CD14-positive monocyte (primary cell): ENCODE measurements at regions not wholly inside any gene's neighbourhood (a gene's known extent, or its start where the extent isn't known, plus 50 kb on each side); places are given as distances from the start of the nearest gene placed in this dataset.
A peak's percentile ranks its signal among the peaks of the same experiment; 100 is the strongest.

Experiments used
- DNase-seq, 3 donors: peaks; one replicate each; pipeline ENCODE4 v3.0.0-alpha.2; 2011 to 2022
- H2AFZ ChIP-seq: 2 replicates; pipeline ENCODE4 v1.6.0; 2012; ENCODE audit warnings: mild to moderate bottlenecking, low read depth, low read length, inconsistent platforms; ENCODE audit not compliant: insufficient read depth, poor library complexity, severe bottlenecking
- H3K27ac ChIP-seq, 2 donors: 1 replicate in 1 of 2; 2 replicates in 1 of 2; pipeline ENCODE4 v1.5.1; 2012 to 2013; ENCODE audit warnings: low read length in 2 of 2, control low read depth in 1 of 2, inconsistent platforms in 1 of 2, low read depth in 1 of 2, mild to moderate bottlenecking in 1 of 2
- H3K27me3 ChIP-seq, 2 donors: one replicate each; pipeline versions ENCODE4 v1.6.0 to v1.6.1; 2011 to 2013; ENCODE audit warnings: low read length in 2 of 2; ENCODE audit not compliant: control insufficient read depth in 2 of 2, insufficient read depth in 2 of 2
- H3K36me3 ChIP-seq, 2 donors: replicated peaks in 1 of 2; 1 replicate in 1 of 2; 2 replicates in 1 of 2; pipeline versions ENCODE4 v1.5.1 to v1.6.1; 2012 to 2013; ENCODE audit warnings: low read length in 2 of 2, control low read depth in 1 of 2, inconsistent platforms in 1 of 2, mild to moderate bottlenecking in 1 of 2; ENCODE audit not compliant: insufficient read depth in 2 of 2, control insufficient read depth in 1 of 2
- H3K4me1 ChIP-seq, 2 donors: 1 replicate in 1 of 2; 2 replicates in 1 of 2; pipeline versions ENCODE4 v1.5.1 to v1.6.1; 2012 to 2013; ENCODE audit warnings: low read length in 2 of 2, control low read depth in 1 of 2, inconsistent platforms in 1 of 2, mild to moderate bottlenecking in 1 of 2, moderate library complexity in 1 of 2; ENCODE audit not compliant: insufficient read depth in 2 of 2, control insufficient read depth in 1 of 2
- H3K4me2 ChIP-seq: replicated peaks from 2 replicates; pipeline ENCODE3; 2012; ENCODE audit warnings: low read length, moderate library complexity, mild to moderate bottlenecking; ENCODE audit not compliant: poor library complexity, severe bottlenecking; ENCODE audit errors: extremely low read depth
- H3K4me3 ChIP-seq, 3 experiments: fragments of 200-600 bp in 1 of 3; sonication (generic) in 1 of 3; replicated peaks in 1 of 3; 1 replicate in 2 of 3; 2 replicates in 1 of 3; pipeline ENCODE4 v1.5.1; 2011 to 2013; ENCODE audit warnings: low read length in 3 of 3, mild to moderate bottlenecking in 3 of 3, control low read depth in 2 of 3, low read depth in 2 of 3, inconsistent platforms in 1 of 3, moderate library complexity in 1 of 3
- H3K79me2 ChIP-seq: 2 replicates; pipeline ENCODE4 v1.6.0; 2012; ENCODE audit warnings: mild to moderate bottlenecking, control low read depth, inconsistent platforms, low read length, moderate library complexity; ENCODE audit not compliant: insufficient read depth
- H3K9ac ChIP-seq: 2 replicates; pipeline ENCODE4 v1.6.0; 2017; ENCODE audit warnings: low read length, mild to moderate bottlenecking; ENCODE audit not compliant: insufficient read depth, poor library complexity, severe bottlenecking
- H3K9me3 ChIP-seq, 2 donors: replicated peaks in 1 of 2; 1 replicate in 1 of 2; 2 replicates in 1 of 2; pipeline versions ENCODE4 v1.5.1 to v1.6.1; 2012 to 2013; ENCODE audit warnings: low read length in 2 of 2, control low read depth in 1 of 2; ENCODE audit not compliant: control insufficient read depth in 1 of 2, insufficient read depth in 1 of 2
- H4K20me1 ChIP-seq: 2 replicates; pipeline ENCODE4 v1.6.0; 2012; ENCODE audit warnings: mild to moderate bottlenecking, low read length, control low read depth, moderate library complexity; ENCODE audit not compliant: insufficient read depth
- H3K27ac Mint-ChIP-seq, 7 donors: one replicate each; pipeline ENCODE4 v1.8.0; 2020; ENCODE audit warnings: mild to moderate bottlenecking in 7 of 7, mixed read lengths in 7 of 7, moderate library complexity in 6 of 7, inconsistent platforms in 2 of 7
- H3K27me3 Mint-ChIP-seq, 3 donors: one replicate each; pipeline ENCODE4 v1.8.0; 2021 to 2022; ENCODE audit warnings: low read depth in 3 of 3, mild to moderate bottlenecking in 3 of 3, mixed read lengths in 3 of 3, moderate library complexity in 3 of 3, inconsistent platforms in 1 of 3
- H3K36me3 Mint-ChIP-seq, 2 donors: one replicate each; pipeline ENCODE4 v1.8.0; 2020; ENCODE audit warnings: mixed read lengths in 2 of 2, inconsistent platforms in 1 of 2, mild to moderate bottlenecking in 1 of 2
- H3K4me1 Mint-ChIP-seq: one replicate; pipeline ENCODE4 v1.8.0; 2020; ENCODE audit warnings: mild to moderate bottlenecking, mixed read lengths
- H3K4me3 Mint-ChIP-seq, 2 donors: one replicate each; pipeline ENCODE4 v1.8.0; 2020; ENCODE audit warnings: mild to moderate bottlenecking in 2 of 2, mixed read lengths in 2 of 2, moderate library complexity in 1 of 2
- H3K9me3 Mint-ChIP-seq, 7 donors: one replicate each; pipeline ENCODE4 v1.8.0; 2020 to 2022; ENCODE audit warnings: mixed read lengths in 7 of 7, mild to moderate bottlenecking in 6 of 7, moderate library complexity in 6 of 7, inconsistent platforms in 2 of 7
- CTCF ChIP-seq: fragments of 200-600 bp; IDR thresholded peaks from one replicate; pipeline ENCODE4 v1.8.0; 2022; ENCODE audit warnings: antibody characterized with exemption, mild to moderate bottlenecking
- WGBS: methylation state at CpG from one replicate; pipeline ENCODE4 v1.1.5; 2013; ENCODE audit warnings: missing lambda C conversion rate; ENCODE audit not compliant: insufficient coverage; 5-methylcytosine and 5-hydroxymethylcytosine counted together
- intact Hi-C, 2 donors: fragments of 100-400 bp; cut with micrococcal nuclease; formaldehyde crosslinking; loops; one replicate each; pipeline versions ENCODE4 v1.15.0 to v1.15.1; 2023

GRCh38 chr22:25350551-25350971 is 131.1 kb downstream of the CRYBB2 start:
- no peak overlapping the region for H3K4me3 Mint-ChIP-seq
- no peak for DNase-seq
- TF ChIP-seq CTCF, result no peak
- Histone ChIP-seq H3K4me3 (no peak overlapping the region), H3K4me1 (no peaks in the 10 kb centered on the region), H3K9ac (no peak overlapping the region), H3K27ac (no peak overlapping the region), H2AFZ (no peak overlapping the region), H3K4me2 (no peak overlapping the region), H3K9me3 (no peaks in the 10 kb centered on the region), H3K79me2 (no peaks in the 10 kb centered on the region), H3K36me3 (peaks cover 54 to 88% of the 10 kb centered on the region in 2 donors), H3K27me3 (no peaks in the 10 kb centered on the region), H4K20me1 (no peaks in the 10 kb centered on the region)
- intact Hi-C loops, result no loop called here
- H3K36me3 Mint-ChIP-seq, result peaks cover 67 to 85% of the 10 kb centered on the region in 2 donors
- no peak overlapping the region for H3K27ac Mint-ChIP-seq
- H3K27me3 Mint-ChIP-seq, result peaks cover 0 to 2% (median 0%) of the 10 kb centered on the region in 3 donors
- H3K9me3 Mint-ChIP-seq, result peaks cover 0 to 5% (median 1%) of the 10 kb centered on the region in 7 donors
- H3K4me1 Mint-ChIP-seq, result no peaks in the 10 kb centered on the region
- 95% methylated on average over 25 of the region's 26 CpGs for WGBS

- DNase-seq, result no peak
- Histone ChIP-seq H3K79me2 (no peaks in the 10 kb centered on the region), H3K9ac (no peak overlapping the region), H3K4me1 (no peaks in the 10 kb centered on the region), H3K36me3 (peaks cover 59 to 96% of the 10 kb centered on the region in 2 donors), H3K27ac (no peak overlapping the region), H3K4me2 (no peak overlapping the region), H3K27me3 (no peaks in the 10 kb centered on the region), H3K4me3 (no peak overlapping the region), H2AFZ (no peak overlapping the region), H4K20me1 (no peaks in the 10 kb centered on the region), H3K9me3 (no peaks in the 10 kb centered on the region)
- no peaks in the 10 kb centered on the region for H3K4me1 Mint-ChIP-seq
- intact Hi-C loops, result no loop called here
- TF ChIP-seq CTCF, result no peak
- peaks cover 0 to 2% (median 0%) of the 10 kb centered on the region in 3 donors for H3K27me3 Mint-ChIP-seq
- peaks cover 0 to 3% (median 0%) of the 10 kb centered on the region in 7 donors for H3K9me3 Mint-ChIP-seq
- H3K4me3 Mint-ChIP-seq, result no peak overlapping the region
- peak overlapping the region in 2 of 7 donors; percentile 1 to 11 for H3K27ac Mint-ChIP-seq
- WGBS, result 97% methylated on average over 18 of the region's 18 CpGs
- H3K36me3 Mint-ChIP-seq, result peaks cover 72 to 89% of the 10 kb centered on the region in 2 donors
Measured at GRCh38 chr22:25351631-25352293, 132.3 kb downstream of the CRYBB2 start.
